ENCODE measurements at regions not wholly inside any gene's neighbourhood (a gene's known extent, or its start where the extent isn't known, plus 50 kb on each side); places are given as distances from the start of the nearest gene placed in this dataset.
"Not testable (repeated sequence)": the region's sequence is repeated elsewhere in the genome, so short reads cannot be mapped to it uniquely, and the experiment has no call there.

GRCh38 chr4:189566271-189566670 is 374.4 kb upstream of the FRG1 start:
- DNase-seq, result peak; percentile 39

- peak; percentile 80 for DNase-seq
Observed at GRCh38 chr4:189566900-189567299, 373.8 kb upstream of the FRG1 start.

GRCh38 chr4:189579645-189580044 is 361.0 kb upstream of the FRG1 start:
- DNase-seq, result not testable (repeated sequence)

- DNase-seq, result not testable (repeated sequence)
Observed at GRCh38 chr4:189586908-189587632, 353.6 kb upstream of the FRG1 start.

- not testable (repeated sequence) for DNase-seq
Observed at GRCh38 chr4:189589201-189589600, 351.5 kb upstream of the FRG1 start.

GRCh38 chr4:189592890-189593289 is 347.8 kb upstream of the FRG1 start:
- no peak for DNase-seq

GRCh38 chr4:189597341-189597740 is 343.3 kb upstream of the FRG1 start:
- DNase-seq, result no peak

- DNase-seq, result no peak
Observed at GRCh38 chr4:189600264-189600663, 340.4 kb upstream of the FRG1 start.

- no peak for DNase-seq
Observed at GRCh38 chr4:189600718-189601435, 339.8 kb upstream of the FRG1 start.

- not testable (repeated sequence) for DNase-seq
Observed at GRCh38 chr4:189602827-189603226, 337.8 kb upstream of the FRG1 start.

- DNase-seq, result peak; percentile 43
Observed at GRCh38 chr4:189610571-189610970, 330.1 kb upstream of the FRG1 start.

GRCh38 chr4:189613207-189613606 is 327.5 kb upstream of the FRG1 start:
- peak; percentile 70 for DNase-seq

GRCh38 chr4:189615217-189615663 is 325.4 kb upstream of the FRG1 start:
- DNase-seq, result no peak

- not testable (repeated sequence) for DNase-seq
Observed at GRCh38 chr4:189617741-189618140, 322.9 kb upstream of the FRG1 start.

GRCh38 chr4:189619441-189620250 is 321.0 kb upstream of the FRG1 start:
- DNase-seq, result not testable (repeated sequence)

GRCh38 chr4:189622574-189622973 is 318.1 kb upstream of the FRG1 start:
- not testable (repeated sequence) for DNase-seq

- DNase-seq, result not testable (repeated sequence)
Observed at GRCh38 chr4:189627041-189627440, 313.6 kb upstream of the FRG1 start.

GRCh38 chr4:189629733-189630132 is 310.9 kb upstream of the FRG1 start:
- not testable (repeated sequence) for DNase-seq

- peak; percentile 68 for DNase-seq
Observed at GRCh38 chr4:189630913-189631567, 309.6 kb upstream of the FRG1 start.

- DNase-seq, result peak; percentile 55
Observed at GRCh38 chr4:189631568-189631916, 309.1 kb upstream of the FRG1 start.

GRCh38 chr4:189650436-189650835 is 290.2 kb upstream of the FRG1 start:
- DNase-seq, result not testable (repeated sequence)

GRCh38 chr4:189653130-189653653 is 287.5 kb upstream of the FRG1 start:
- DNase-seq, result not testable (repeated sequence)

- DNase-seq, result not testable (repeated sequence)
Observed at GRCh38 chr4:189653983-189654382, 286.7 kb upstream of the FRG1 start.
